NOMO-1 (cell line): ENCODE measurements at regions not wholly inside any gene's neighbourhood (a gene's known extent, or its start where the extent isn't known, plus 50 kb on each side); places are given as distances from the start of the nearest gene placed in this dataset.

Experiments used
- DNase-seq, 2 experiments: peaks; one replicate each; lab custom pipeline; 2025; ENCODE audit not compliant: unreplicated experiment in 2 of 2; lab: John Stamatoyannopoulos, UW

DNA sequence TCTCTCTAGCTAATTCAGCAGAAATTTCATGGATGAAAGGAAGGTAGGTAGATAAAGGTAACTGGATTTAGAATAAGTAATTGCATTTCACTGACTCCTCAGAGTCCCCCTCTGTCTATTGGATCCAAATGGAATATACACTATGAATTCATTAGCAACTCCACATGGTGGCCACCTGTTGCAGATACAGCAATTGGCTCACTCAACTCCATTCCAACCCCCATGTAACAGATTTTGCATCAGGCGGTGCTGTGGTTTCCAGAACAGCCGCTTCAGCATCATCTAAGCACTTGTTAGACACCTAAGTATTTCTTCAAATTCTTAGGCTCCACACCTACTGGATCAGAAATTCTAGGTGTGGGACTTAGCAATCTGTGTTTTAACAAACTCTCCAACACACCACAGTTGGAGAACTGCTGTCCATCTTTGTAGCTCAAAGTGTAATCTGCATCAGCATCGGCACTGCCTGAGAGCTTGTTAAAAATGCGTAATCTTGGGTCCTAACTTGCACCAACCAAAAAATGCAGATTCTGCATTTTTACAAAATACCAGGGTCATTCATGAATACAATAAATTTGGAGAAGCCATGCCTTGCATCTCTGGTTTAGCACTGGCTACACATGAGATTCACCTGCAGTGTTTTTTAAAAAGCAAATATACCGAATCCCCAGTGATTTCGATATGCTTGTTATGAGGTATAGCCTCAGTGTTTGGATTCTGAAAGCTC, 413.8 kb upstream of the CD180 start:
- no peak for DNase-seq

DNA sequence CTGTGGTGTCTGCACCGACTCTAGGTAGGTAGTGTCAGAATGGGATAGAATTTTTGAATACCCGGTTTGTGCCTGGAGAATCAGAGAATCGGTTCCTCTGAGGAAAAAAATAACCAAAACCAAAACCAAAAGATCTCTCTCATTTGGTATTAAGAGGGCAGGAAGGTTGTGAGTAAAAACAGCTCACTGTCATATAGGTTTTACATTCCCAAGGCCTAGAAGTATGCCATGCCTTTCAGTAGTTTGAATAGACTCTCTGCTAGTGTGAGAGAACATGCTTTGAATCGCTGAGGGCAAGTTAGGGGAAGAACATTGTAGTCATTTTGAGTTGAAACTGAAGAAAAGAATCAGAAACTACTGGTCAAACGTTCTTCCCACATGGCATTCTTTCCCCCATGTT, 411.4 kb upstream of the CD180 start:
- no peak for DNase-seq

- no peak for DNase-seq
Measured at GRCh38 chr5:67606586-67606947, 410.0 kb upstream of the CD180 start.

DNA sequence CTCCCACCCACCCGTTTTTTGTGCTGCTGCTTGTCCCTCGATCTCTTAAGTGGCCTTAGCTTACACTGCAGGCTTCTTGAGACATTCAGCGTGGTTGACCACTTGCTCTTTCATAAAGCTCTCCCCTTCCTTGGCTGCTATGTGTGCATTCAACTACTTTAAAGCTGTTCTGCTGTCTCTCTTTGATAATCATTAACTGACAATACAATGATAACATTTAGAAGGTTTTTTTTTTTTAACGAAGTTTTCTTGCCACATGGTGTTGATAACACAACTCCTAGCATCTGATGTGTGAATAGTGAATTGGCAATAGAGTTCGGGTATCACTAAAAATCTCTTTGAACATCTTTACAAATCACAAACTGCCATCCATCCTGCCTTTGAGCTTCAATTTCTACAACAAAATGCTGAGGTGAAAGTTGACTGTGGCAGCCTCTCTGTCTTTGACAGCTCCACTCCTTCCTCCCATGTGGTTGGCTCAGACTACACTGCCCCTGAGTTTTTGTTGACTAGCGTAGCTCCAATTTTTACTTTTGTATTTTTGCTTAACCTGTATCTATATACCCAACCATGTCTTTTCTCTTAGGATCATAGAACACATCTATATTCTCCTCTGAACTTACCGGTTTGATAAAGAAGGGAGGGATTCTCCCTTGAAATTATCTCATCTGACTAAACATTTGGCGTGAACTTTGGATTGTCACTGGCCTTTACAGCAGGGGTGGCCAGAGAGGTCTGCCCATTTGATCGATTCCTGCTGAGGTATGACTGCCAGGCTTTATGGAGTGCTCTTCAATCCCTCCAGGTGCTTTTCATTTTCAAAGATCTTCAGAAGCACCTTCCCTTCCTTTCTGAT, 409.4 kb upstream of the CD180 start:
- DNase-seq, result no peak

DNA sequence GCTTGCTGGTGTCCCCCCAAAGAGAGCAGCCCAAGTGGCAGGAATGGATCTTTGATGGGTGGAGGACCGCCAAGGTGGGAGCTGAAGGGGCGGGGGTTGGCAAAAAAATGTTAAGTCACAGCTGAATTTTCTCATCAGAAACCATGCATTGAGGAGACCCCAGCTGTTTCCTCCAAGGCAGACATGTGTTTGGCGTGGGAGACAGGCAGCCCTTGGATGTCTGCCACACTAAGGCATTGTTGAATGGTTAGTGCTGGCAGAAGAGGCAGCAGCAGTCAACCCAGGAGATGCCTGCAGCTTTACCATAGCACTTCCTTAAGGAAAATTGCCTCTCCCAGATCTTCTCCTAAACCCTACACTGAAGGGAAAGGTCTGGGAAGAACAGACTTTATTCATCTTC, 394.9 kb upstream of the CD180 start:
- no peak for DNase-seq

DNA sequence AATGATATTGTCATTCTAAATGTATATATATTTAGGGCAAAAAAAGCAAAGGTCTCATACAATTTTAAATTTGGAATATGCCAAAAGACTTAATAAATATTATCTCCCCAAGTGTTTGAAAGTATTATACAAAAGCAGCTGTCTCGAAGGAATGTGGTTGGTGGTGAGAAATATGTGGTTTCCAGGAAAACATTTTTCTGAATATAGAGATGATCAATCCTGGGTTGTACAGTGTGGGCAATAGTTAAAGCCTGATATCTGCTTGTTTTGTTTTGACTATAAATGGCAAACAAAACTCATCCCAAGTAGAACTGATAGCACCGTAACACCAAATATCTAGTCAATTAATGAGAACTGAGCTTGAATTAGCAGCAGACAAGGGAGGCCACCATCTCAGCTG, 391.8 kb upstream of the CD180 start:
- no peak for DNase-seq

DNA sequence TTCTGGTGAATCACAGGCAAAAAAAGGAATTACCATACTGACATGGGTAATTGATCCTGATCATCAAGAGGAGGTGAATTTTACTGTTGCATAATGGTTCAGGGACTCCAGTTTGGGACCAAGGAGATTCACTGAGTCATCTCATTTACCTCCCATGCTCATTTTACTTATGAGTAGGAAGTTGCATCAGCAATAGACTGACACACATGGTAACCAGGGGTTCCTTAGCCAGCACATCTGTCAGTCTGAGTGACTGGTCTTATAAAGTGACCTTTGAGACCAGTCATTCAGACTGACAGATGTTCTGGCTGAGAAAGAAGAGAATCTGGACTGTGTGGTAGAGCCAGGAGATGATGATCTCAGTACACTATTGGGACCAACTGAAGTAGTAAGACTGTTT, 384.6 kb upstream of the CD180 start:
- peak in 1 of 2 experiments; percentile 15 for DNase-seq

DNA sequence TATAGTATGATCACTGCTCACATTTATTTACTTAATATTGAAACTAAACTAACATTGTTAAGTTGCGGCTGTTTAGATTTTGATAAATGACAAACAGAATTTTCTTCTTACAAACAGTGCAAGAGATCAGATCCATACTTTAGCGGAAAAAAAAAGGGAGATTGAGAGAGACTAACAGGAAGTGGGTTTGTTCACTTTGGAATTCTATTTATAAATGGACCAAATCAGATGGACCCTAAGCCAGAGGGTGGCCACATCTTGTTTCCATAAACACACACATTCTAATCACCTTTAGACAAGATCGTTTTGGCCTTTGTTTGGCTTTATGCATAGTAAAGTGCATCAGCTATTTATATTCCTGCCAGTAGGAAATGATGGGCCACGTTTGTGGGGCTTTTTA, 381.4 kb upstream of the CD180 start:
- DNase-seq, result no peak

- DNase-seq, result no peak
Measured at GRCh38 chr5:67577424-67577823, 380.8 kb upstream of the CD180 start.

DNA sequence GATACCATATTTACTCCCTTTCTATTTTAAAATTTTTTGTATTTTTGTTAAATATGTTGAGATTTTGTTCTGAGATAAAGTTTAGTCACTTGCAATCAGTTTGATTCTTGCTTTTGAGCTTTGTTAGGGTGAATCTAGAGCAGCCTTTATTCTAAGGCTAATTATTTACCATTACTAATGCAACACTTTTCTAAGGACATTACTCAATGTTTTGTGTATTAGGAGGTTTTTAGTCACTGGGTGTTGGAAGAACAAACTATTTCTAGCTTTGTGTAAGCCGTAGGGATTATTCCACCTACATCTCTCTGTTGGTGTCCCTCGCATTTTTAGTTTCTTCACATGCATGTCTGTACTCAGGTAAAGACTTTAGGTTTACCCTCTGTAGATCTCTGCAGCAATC, 379.5 kb upstream of the CD180 start:
- DNase-seq, result no peak

GRCh38 chr5:67575087-67575486, 378.5 kb upstream of the CD180 start:
- no peak for DNase-seq

DNA sequence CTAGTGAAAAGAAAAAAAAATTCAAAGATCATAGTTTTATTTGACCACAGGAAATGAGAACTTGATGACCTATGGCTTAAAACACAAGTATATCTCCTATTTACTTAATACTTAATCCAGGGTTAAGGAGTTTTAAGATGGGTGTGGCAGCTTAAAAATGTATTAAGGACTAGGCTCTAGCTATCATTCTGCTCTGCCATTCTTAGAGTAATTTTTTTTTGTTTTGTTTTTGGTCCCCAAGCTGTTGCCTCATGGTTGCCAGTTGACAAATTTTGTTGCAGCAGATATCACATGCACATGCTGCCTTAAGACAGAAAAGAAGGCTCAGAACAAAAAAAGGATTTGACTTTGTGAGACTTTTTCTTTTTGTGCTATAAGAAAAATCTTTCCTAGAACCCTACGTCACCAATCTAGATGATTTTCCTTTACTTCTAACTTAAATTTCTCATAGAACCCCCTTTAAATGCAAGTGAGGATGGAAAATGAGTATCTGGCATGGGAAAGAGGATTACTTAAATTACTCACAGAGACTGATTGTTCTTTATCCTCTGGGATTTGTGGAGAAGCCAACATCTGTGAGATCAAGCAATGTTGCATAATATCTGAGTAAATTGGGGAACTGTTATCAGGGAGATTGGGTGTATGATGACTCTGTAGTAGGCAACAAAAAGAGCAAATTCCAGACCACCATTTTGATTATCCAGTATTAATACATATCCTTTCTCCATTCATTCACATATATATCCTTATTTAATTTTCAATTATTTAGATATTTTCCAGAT, 364.7 kb upstream of the CD180 start:
- DNase-seq, result no peak

GRCh38 chr5:67552773-67553172, 356.2 kb upstream of the CD180 start:
- DNase-seq, result no peak

DNA sequence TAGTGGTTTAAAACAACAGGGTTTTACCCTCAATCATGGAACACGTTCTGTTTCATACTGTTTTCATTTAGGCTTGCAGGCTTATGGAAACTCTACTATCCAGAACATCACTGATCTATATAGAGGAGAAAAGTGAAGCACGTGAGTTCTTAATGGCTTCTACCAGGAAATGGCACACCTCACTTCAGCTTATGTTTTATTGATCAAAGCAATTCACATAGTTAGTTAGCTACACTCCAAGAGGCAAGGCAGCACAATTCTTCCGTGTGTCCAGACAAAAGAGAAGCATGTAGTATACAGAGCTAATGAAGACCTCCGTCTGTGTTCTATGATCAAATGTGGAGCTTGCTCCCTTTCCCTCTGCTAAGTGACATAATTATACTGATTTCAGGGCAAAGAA, 353.3 kb upstream of the CD180 start:
- no peak for DNase-seq

- no peak for DNase-seq
Measured at GRCh38 chr5:67549296-67549618, 352.7 kb upstream of the CD180 start.

DNA sequence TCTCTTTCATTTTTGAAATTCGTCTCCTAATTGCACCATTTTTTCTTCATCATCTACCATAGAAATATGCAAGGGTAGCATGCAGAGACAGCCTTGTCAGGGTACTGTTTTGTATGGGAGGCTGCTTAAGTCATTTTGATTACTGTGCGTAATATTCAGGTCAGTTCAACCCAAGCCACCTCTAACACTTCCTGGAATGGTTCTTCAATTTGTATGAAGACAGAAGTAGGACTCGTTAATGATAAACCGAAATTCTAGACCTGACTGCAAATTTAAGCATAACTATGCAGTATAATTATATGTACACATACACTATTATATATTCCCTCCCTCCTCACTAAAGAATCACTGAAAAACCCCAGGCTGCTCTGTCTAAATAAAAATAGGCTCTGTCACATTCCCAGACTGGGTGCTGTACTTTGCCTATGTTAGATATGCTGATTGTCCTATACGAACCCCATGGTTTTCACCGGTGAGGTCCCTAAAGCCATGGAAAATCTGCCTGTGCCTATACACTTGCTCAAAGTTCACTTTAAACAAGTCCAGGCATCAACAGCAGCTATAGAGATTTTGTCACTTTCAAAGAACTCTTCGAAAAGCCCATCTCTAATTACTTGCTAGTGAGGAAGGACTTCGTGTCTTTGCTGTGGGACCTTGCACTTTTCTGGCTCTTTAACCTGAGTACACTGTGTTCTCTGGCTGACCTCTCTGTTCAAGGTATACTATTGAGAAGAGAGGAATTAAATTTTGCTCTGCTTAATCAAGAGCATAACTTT, 352.1 kb upstream of the CD180 start:
- DNase-seq, result no peak

DNA sequence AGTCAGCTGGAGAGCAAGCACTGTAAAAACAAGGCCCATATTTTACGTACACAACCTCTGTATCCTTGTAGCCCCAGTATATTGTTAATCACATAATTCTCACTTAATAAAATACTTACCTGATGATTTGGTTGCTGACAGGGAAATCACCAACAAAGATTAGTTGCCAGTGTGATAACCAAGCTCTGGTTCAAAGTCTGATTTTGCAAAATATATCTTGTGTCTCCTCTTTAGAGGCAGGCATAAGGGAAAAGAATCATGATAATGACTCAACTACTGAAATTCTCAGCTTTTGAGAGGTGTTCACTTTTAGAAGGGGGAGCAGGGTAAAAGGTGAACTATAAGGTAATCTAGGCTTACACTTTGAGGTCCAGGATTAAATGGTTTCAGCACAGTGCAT, 351.1 kb upstream of the CD180 start:
- no peak for DNase-seq

DNA sequence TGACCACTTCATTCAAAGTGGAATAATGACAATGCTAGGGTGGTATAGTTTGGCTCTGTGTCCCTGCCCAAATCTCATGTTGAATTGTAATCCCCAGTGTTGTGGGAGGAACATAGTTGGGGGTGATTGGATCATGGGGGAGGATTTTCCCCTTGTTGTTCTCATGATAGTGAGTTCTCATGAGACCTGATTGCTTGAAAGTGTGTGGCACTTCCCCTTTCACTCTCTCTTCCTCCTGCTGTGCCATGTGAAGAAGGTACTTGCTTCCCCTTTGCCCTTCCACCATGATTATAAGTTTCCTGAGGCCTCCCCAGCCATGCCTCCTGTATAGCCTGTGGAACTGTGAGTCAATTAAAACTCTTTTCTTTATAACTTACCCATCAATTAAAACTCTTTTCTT, 348.3 kb upstream of the CD180 start:
- peak; percentile 50 to 66 for DNase-seq

DNA sequence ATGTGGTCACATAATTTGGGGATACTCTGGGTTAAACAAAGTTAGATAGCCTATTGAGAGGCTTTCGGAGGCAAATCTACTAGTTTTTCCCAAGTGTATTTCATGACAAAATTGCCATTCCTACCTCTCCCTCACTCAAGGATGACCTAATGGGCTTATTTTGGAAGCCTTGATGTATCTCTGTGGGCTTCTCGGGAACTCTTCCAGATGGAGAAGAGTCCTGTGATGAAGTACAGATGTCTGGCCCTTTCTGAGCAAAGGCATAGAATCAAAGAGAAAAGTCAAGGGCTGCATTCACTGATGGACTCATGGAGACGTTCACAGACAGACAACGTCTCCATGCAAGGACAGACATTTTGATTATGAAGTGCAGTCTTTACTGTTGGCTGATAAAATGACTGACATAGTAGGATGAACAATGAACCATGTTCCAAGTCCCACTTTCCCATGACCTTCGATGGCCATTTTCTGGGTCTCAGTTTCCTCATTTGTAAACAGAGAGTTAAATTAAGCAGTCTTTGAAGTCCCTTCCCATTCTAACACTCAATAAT, 347.2 kb upstream of the CD180 start:
- DNase-seq, result no peak

DNA sequence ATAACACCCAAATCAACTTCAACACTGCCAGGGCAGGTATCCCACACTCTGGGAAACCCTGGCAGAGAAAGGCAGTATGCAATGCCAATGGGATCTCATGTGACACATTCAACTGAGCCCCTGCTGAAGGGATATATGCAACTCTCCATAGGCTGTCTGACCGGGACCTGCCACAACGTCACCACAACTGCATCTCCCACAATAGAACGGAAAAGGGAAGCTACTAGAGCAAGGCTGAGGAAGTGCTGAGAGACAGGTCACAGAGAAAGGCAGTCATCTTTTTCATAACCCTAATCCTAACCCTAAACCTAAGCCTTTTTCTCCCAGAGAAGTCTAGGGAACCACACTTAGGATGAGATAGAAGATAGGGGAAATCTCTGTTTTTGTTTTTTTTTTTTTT, 345.9 kb upstream of the CD180 start:
- peak; percentile 45 to 46 for DNase-seq

GRCh38 chr5:67541875-67542274, 345.3 kb upstream of the CD180 start:
- DNase-seq, result no peak
